ENCODE measurements at regions not wholly inside any gene's neighbourhood (a gene's known extent, or its start where the extent isn't known, plus 50 kb on each side); places are given as distances from the start of the nearest gene placed in this dataset.

- Histone ChIP-seq H2AK5ac (ENCODE audit: low read depth, low read length) (no peak overlapping the region), H2BK15ac (ENCODE audit: low read depth, low read length) (no peak overlapping the region), H3K27me3 (ENCODE audit: control insufficient read depth, insufficient read depth, low read length) (no peaks in the 10 kb centered on the region), H3K56ac (ENCODE audit: extremely low read depth, insufficient read depth, low read length) (no peak overlapping the region), H3K4me2 (ENCODE audit: low read depth, low read length) (no peak overlapping the region), H3K9me3 (ENCODE audit: control insufficient read depth, insufficient read depth, low read length) (no peaks in the 10 kb centered on the region), H3K27ac (ENCODE audit: insufficient read depth, low read length) (no peak overlapping the region), H3K9me1 (ENCODE audit: insufficient read depth, low read length) (no peaks in the 10 kb centered on the region), H4K91ac (ENCODE audit: insufficient read depth, low read depth, low read length) (no peak overlapping the region), H4K5ac (ENCODE audit: low read depth, low read length) (no peak overlapping the region), H2BK20ac (ENCODE audit: low read depth, low read length) (no peak overlapping the region), H2AK9ac (replicated peaks; ENCODE audit: low read depth, low read length, poor library complexity) (no peak overlapping the region), H3K14ac (replicated peaks; ENCODE audit: low read depth, low read length) (no peak overlapping the region), H2AFZ (replicated peaks; ENCODE audit: low read length, poor library complexity) (no peak overlapping the region), H3K23ac (ENCODE audit: low read depth, low read length) (no peak overlapping the region), H4K20me1 (ENCODE audit: insufficient read depth, low read length) (no peaks in the 10 kb centered on the region), H3K79me1 (ENCODE audit: low read depth in 1 of 2, low read length in 2 of 2) (no peaks in the 10 kb centered on the region), H3K36me3 (ENCODE audit: control insufficient read depth, insufficient read depth, low read length) (no peaks in the 10 kb centered on the region), H4K8ac (ENCODE audit: low read depth in 2 of 2, low read length in 2 of 2) (no peak overlapping the region), H2BK5ac (ENCODE audit: low read depth, low read length, poor library complexity, severe bottlenecking) (no peak overlapping the region), H3K18ac (ENCODE audit: low read depth, low read length) (no peak overlapping the region), H2BK120ac (ENCODE audit: low read depth, low read length) (no peak overlapping the region), H3K4me3 (ENCODE audit: insufficient read depth, low read depth, low read length) (no peak overlapping the region), H3K4me1 (ENCODE audit: control insufficient read depth, insufficient read depth, low read length) (no peaks in the 10 kb centered on the region), H3K9ac (ENCODE audit: low read depth, low read length) (no peak overlapping the region), H3K4ac (ENCODE audit: low read depth, low read length) (no peak overlapping the region)
- BruUV-seq (replicated peaks), result no TSS peak
- ChIA-PET POLR2A (ENCODE audit: unreplicated experiment) (no interaction called here), CTCF (no interaction called here)
- TF ChIP-seq NFE2L2 (IDR thresholded peaks at IDR 0.05; ENCODE audit: low read depth, low read length) (no peak), SMC3 (IDR thresholded peaks at IDR 0.05; ENCODE audit: low read depth, low read length) (no peak), RCOR1 (IDR thresholded peaks at IDR 0.05; ENCODE audit: insufficient replicate concordance, low read length) (no peak), ELK1 (IDR thresholded peaks at IDR 0.05; ENCODE audit: borderline replicate concordance, low read depth, low read length) (no peak), MAZ (IDR thresholded peaks at IDR 0.05; ENCODE audit: borderline replicate concordance, low read depth, low read length) (no peak), BHLHE40 (IDR thresholded peaks at IDR 0.05; ENCODE audit: low read depth, low read length) (no peak), USF2 (IDR thresholded peaks at IDR 0.05; ENCODE audit: low read depth, low read length) (no peak), CHD1 (IDR thresholded peaks at IDR 0.05; ENCODE audit: low read depth, low read length) (no peak), POLR2A (IDR thresholded peaks at IDR 0.05; ENCODE audit: low read depth, low read length) (no peak), MAFK (IDR thresholded peaks at IDR 0.05; ENCODE audit: low read depth, low read length) (no peak), CEBPB (IDR thresholded peaks at IDR 0.05; ENCODE audit: low read depth, low read length) (no peak), MXI1 (IDR thresholded peaks at IDR 0.05; ENCODE audit: borderline replicate concordance, low read depth, low read length) (no peak), FOS (IDR thresholded peaks at IDR 0.05; ENCODE audit: low read depth, low read length) (no peak), RAD21 (IDR thresholded peaks at IDR 0.05; ENCODE audit: low read length) (no peak), RFX5 (IDR thresholded peaks at IDR 0.05; ENCODE audit: low read depth, low read length) (no peak)
- TF ChIP-seq, protein P1, sequence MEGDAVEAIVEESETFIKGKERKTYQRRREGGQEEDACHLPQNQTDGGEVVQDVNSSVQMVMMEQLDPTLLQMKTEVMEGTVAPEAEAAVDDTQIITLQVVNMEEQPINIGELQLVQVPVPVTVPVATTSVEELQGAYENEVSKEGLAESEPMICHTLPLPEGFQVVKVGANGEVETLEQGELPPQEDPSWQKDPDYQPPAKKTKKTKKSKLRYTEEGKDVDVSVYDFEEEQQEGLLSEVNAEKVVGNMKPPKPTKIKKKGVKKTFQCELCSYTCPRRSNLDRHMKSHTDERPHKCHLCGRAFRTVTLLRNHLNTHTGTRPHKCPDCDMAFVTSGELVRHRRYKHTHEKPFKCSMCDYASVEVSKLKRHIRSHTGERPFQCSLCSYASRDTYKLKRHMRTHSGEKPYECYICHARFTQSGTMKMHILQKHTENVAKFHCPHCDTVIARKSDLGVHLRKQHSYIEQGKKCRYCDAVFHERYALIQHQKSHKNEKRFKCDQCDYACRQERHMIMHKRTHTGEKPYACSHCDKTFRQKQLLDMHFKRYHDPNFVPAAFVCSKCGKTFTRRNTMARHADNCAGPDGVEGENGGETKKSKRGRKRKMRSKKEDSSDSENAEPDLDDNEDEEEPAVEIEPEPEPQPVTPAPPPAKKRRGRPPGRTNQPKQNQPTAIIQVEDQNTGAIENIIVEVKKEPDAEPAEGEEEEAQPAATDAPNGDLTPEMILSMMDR (conservative IDR thresholded peaks at IDR 0.05; ENCODE audit: low read depth, low read length), result no peak
- WGBS, 2 experiments (ENCODE audit: extremely low coverage in 2 of 2, insufficient read length in 1 of 2), result no CpG with 5 or more reads among the region's 2 CpGs
- dilution Hi-C loops (cut with HindIII; ENCODE audit: low sequenced_read_pairs, unreplicated experiment) (no loop called here), intact Hi-C loops (cut with micrococcal nuclease) (no loop called here), in situ Hi-C loops (cut with MboI; ENCODE audit: low sequenced_read_pairs) (no loop called here)
- ATAC-seq (ENCODE audit: low read depth) (no peak), DNase-seq (no peak)
These were observed 994.0 kb upstream of the SEMA6D start for GRCh38 chr15:46723308-46723707.

Measured in IMR-90 (cell line).